ENCODE measurements at regions not wholly inside any gene's neighbourhood (a gene's known extent, or its start where the extent isn't known, plus 50 kb on each side); places are given as distances from the start of the nearest gene placed in this dataset.

DNA sequence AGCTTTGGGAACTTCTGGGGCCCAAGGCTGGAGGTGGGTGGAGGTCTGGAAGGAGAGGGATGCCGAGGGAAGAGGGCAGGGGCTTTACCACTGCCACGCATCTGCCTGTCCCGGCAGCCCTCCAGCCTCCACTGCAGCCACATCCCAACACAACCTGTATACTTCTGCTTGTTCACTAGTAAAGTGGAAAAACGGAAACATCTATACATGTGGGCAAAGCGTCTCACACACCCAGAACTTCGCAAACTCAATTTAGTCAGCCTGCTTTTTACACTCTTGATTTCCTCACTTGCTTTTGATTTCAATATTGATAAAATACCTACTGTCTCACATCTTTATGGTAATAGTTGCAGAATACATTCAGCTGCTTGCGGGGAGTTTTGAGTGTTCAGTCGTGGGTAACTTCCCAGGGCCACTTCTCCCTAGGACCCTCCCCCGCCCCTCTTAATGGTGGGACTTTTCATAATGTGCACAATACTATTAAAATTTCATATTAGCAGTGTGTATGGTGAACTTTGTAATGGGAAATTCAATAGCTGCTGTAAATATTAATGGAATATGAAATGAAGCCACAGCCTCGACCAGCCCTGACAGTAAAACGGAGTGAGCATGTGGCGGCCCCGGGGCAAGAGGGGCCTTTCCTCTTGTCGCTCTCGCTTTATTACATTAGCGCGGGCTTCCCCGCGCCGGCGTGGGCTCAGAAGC, 85.2 kb downstream of the NR2F2 start:
- DNase-seq (ENCODE audit: low read depth in 2 of 2): no peak

DNA sequence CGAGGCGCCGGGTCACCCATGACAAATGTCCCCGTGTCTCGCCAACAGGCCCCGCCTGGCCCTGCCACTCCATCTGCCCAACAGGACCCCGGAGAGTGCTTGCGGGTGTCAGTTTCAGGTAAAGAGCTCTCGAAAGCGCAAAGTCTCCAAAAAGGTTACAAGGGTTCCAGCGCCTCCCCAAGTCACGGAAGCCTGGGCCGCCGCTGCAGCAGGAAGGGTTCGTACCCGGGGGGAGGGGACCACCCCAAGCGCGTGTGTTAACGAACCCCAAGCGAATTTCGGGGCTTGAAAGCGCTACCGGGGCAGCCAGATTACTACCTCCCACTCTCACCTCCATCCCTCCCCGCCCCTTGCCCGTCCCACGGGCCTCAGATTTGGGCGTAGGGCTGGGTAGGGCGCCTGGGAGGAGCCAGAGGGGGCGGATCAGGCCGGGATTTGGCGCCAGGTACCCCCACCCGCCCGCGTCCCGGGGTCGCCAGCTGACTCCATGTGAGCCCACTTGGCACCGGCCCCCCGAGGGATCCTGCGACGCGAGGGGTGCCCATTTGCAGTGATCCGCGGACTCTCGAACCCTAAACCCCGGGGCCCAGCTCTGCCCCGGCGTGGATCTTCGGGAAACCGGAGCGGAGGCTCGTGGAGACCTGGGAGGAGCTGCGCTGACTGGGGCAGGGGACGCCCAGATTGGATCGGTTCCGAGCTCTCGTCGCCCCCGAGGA, 85.9 kb downstream of the NR2F2 start:
- DNase-seq (ENCODE audit: low read depth in 2 of 2): no peak

DNA sequence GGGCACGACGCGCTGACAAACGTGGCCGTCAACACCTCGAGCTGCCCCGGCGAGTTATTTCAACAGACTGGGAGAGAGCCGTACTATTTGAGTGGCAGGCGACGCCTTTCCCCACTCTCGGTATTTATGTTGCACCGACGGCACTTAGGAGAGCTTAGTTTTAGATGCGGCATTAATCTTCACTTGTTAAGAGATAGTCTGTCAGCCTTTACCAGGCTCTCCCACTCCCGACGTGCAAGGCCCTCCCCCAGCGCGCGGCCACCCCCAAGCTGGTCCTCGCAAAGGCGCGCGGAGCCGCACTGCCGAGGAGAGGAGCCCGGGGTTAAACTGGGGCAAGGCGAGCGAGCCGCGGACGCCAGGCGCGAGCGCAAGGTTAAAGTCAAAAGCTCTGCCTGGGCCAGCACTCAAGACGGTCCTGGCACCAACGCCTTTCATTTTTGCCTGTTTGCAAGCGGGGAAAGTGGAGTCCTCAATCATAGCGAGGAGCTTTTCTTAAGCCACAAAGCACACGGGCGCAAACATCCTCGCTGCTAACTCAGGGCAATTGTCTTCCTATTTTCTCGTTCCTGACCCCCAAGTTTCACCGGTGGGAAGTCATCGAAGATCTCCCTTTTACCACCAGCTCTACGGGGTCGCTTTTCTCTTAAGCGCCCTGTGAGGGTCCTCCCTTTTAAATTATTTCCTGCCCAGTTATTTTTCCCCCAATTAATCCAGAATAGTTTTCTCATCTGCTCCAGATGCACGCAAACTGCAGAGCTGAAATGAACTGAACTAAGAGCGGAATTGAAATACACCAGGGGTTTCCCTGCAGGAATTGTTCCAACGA, 86.6 kb downstream of the NR2F2 start:
- DNase-seq (ENCODE audit: low read depth in 2 of 2): no peak

DNA sequence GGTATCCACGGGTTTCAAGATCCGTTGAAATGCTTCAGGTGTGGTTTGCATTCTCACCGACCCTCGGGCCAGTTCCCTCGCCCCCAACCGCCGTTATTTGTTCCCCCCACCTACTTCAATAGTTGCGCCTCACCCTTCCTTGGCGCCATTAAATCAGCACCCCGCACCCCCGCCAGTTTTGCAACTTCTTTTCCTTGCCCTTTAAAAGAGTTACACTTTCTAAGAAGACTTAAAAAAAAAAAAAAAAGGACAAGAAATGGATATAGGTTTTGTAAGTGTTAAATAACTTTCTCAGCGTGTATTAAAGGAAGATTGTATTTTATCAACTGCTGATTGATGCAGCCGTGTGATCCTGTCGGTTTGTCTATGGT, 87.2 kb downstream of the NR2F2 start:
- no peak for DNase-seq (ENCODE audit: low read depth in 2 of 2)

DNA sequence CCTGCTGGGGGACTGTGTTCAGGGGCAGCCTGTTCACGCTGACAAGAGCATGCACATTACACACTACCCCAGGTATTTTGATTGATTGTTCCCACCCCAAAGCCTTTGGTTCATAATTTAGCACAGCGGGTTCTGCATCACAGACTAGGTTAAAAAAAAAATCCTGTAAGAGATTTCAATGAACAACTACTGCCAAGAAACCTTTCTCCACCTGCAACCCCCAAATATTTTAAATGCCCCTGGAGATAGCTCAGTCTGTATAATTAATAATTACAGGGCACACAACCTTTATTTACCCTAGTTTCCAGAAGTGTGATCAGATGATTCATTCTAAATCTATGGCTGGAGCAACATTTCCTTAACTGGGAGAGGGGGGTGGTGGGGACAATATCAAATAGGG, 87.6 kb downstream of the NR2F2 start:
- no peak for DNase-seq (ENCODE audit: low read depth in 2 of 2)

DNA sequence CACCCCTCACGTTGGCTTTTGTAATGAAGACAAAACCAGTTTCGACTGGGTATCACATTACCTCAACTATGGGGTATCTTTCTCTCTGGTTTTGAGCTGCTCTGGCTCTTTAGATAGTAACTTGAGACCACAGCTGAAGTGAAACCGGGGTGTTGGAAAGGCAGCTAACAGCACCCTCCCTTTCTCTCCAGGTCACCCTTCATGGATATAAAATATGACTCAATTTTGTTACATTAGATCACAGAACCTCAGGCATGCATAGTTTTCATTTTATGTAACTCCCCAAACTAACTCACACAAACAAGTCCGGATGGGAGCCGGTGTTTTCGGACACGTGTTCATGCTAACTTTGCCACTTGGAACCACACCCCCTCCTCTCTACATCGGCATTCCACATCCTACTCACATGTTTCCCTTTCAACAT, 90.7 kb downstream of the NR2F2 start:
- no peak for DNase-seq (ENCODE audit: low read depth in 2 of 2)

DNA sequence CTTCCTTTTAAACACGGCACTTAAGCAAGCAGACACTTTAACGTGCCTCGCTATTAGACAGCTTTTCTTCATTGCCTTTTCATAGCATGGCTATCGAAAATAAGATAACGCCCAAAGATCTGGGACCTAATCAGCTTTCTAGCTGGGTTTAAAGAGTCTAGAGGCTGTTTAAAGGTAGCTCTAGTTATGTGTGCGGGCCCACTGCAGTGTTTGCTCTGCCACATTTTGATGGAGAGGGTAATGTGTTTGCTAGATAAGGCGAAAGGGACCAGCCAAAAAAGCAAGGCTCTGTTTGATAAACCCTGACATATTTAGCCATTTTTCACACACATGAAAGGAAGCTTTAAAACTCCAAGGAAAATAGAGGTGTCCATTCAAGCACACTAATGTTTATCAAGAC, 91.6 kb downstream of the NR2F2 start:
- no peak for DNase-seq (ENCODE audit: low read depth in 2 of 2)

DNA sequence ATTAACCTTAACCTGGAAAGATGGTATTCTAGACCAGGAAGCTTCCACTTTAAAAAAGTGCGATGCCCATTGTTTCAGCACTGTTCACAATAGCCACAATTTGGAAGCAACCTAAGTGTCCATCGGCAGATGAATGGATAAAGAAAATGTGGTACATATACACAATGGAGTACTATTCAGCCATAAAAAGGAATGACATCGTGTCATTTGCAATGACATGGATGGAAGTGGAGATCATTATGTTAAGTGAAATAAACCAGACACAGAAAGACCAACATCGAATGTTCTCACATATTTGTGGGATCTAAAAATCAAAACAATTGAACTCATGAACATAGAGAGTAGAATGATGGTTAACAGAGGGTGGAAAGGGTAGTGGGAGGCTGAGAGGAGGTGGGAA, 94.2 kb downstream of the NR2F2 start:
- DNase-seq (ENCODE audit: low read depth in 2 of 2): no peak

DNA sequence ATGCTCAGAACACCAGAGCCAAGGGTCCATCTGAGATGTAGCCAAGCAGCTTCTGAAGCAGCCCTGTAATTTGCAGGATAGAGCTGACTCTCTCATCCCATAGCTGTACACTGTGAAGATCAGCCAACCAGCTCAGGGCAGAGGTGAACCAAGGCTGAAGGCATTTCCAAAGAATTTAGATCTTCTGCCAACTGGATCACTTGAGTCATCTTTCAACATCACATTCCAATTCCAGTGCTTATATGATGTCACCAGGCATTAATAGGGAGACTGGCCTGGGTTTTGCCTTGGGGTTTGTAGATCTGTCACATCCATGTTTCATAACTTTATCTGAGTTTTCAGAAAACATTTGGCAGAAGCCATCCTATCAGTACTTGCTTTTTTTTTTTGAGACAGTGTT, 98.2 kb downstream of the NR2F2 start:
- DNase-seq (ENCODE audit: low read depth in 2 of 2): no peak

DNA sequence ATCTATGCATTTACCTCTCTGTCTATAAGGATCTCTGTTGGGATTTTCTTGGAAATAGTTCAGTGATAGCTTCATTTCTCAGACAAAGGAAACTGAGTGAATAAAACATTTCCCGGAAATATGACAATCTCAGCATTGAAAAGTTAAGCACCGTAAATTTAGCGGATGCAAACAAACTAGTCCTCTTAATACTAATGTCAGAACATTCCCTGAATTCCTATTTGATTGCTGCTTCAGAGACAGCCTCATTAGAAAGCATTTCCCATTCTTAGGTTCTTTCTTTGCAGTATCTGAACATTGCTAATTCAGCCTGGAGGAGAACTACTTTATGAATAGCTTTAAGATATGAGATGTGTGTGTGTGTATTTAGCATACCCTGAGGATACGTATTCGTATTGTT, 101.3 kb downstream of the NR2F2 start:
- no peak for DNase-seq (ENCODE audit: low read depth in 2 of 2)

DNA sequence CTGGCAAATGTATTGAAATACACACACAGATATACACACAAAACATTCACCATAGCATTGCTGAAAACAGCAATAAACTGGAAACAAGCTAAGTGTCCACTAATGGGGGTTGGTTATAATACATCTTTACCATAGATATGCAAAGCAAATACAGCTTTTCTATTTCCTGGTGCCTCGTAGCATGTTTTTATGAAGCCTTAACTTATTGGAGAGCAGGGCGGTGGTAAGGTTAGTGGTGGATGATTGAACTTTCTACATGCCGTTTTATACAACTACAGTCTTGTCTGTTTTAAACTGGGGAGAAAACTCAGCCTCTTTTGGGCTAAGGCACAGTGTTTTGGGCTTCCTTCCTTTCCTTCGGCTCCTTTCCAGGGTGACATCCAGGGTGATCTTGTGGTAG, 104.5 kb downstream of the NR2F2 start:
- DNase-seq (ENCODE audit: low read depth in 2 of 2): no peak

DNA sequence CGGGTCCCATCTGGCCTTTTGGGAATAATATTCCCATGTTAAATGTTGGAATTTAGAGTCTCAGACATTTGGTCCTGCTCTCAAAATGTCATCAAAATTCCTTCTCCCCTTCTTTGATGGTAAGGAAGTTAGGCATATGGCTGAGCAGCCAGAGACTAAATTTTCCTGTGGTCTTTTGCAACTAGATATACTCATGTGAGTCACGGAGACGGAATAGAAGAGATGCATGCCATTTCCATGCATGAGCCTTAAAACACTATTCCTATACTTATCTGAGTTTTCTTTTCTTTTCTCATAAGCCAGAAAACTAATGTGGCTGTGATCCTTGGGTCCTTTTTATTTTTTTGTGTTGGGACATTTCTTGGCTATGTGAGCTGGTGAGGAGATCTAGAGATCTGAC, 105.3 kb downstream of the NR2F2 start:
- DNase-seq (ENCODE audit: low read depth in 2 of 2): no peak

DNA sequence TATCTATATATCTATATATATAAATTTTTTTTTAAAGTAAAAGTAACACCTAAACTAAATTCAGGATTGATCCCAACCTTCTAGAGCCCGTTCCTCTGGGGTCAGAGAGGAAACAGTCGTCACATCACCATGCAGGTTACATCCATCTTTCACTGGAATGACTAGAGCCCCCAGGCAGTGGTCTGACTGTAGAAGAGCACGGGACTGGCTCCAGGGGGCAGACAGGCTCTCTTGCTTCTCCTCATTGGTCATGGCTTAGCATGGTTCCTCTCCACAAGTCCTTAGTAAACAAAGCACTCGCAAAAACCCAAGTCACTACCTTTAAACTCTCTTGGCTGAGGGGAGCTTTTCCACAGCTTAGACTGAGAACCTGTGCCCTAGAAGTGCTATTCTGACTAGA, 110.5 kb downstream of the NR2F2 start:
- no peak for DNase-seq (ENCODE audit: low read depth in 2 of 2)

DNA sequence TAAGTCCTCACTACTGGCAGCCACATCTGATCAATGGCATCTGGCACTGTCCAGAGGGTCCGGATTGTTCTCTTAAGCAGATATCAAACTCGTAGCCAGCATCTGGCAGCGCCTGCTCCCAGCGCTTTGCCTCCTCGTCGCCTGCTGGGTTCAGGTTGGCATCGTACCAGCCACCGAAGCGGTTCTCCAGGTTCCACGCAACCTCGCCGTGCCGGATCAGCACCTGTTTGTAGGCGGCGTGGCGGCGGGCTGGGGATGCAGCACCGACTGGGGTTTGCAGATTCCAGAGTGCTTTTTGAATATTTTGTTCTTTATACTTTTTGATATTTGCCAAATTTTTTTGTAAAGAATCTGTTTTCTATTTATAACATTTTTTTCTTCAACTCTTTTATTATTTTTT, 111.6 kb downstream of the NR2F2 start:
- no peak for DNase-seq (ENCODE audit: low read depth in 2 of 2)

DNA sequence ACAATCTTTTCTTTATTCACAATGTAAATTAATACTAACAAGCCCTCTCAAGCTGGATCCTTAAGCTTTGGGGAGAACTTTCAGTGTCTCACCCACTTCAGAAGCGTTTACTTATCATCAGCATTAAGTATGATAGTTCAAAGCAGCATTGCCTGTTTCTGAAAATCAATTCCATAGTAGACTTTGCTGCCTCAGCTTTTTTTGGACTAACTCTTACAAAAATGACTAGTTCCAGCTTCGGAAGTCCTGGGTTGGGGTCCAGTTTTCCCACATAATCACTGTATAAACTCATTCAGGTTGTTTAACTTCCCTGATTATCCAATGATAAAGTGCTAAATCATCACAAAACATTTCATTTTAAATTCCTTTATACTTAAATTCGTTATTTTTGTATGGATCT, 114.4 kb downstream of the NR2F2 start:
- no peak for DNase-seq (ENCODE audit: low read depth in 2 of 2)

DNA sequence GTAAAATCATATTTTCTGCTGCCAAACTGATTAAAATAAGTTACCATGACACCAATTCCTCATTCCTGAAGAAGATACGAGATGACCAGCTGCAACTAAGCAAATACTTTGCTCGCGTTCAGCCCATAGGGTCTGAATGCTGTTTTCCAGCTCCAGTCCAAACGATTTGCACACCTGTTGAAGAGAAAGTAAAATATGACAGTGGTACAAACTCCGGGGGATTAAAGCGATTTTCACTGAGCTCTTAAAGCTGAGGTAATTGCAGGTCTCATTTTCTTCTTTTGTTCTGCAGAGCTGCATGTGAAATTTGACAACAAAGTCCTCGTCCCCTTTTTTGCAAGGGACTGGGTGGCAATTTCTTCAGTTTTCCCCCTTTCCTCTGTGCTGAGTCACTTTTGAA, 118.4 kb downstream of the NR2F2 start:
- no peak for DNase-seq (ENCODE audit: low read depth in 2 of 2)

DNA sequence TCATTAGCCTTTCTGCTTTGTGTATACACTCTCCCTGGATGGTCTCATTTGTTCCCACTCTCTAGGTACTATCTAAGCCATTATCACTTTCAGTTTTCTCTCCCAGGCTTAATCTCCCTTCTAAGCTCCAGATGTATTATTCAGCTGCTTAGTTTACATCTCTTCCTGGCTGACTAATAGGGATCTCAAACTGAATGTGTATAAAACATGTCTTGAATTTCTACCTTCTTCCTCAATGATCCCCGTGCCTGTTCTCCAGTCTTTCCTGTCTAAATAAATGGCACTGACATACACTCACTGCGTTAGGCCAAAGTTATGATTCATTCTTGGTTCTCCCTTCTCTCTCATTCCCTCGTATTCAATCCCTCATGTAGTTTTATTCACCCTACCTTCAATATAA, 127.3 kb downstream of the NR2F2 start:
- DNase-seq (ENCODE audit: low read depth in 2 of 2): no peak

DNA sequence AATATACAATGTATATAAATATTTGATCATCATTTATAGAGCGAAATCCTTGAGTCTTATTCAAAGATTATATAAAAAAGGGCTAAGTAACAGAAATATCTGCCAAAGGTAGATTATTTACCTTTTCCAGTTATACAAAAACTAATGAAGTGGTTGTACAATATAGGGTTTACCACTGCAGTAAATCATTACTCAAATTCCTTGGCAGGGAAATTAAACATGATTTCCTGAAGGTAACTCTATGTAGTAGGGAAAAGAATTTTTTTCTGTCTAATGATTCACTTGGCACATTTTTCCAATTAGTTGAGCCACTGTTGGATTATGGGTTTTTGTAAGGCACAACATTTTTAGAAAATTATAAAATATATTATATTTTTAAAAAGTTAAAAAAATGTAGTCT, 129.6 kb downstream of the NR2F2 start:
- DNase-seq (ENCODE audit: low read depth in 2 of 2): no peak

DNA sequence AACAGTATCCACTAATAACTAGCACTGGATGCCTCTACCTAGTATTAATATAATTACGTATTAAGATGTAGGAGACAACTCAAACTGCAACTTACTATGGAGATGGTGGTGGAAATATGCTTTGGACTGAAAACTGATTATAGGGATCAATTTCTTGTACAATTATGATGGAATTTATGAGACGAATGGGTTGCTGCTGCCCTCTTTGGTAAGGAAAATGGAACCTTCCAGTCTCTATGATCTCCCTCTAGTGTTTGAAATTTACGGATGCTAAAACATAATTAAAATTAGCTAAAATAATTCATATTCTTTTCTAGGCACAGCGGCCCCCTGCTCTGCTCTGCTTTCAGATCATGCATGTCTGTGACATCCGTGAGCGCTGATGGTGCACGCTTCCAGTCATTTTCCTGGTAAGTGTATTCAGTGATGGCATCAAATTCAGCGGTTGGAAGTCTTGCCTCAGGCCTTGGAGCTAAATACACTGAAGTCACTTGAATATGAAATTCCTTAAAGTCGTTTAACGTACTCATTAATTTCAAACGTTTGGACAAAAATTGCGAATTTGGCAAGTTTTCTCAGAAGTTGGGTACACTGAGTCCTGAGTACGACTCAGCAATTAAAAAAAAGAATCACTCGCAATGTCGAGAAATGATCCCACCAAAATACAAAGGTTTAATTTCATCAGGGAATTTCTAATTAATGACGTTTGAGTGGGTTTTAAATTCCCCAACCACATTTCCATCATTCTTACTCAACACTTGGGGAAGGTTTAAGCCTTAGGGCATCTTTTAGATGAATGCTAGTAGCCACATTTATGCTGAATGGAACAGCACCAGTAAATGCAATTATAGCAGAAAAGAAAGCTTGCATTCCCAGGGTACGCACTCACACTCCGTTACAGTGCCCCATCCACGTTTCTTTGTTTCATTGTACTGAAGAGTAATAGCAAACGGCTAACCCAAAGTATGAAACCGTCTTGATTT, 132.6 kb downstream of the NR2F2 start:
- DNase-seq (ENCODE audit: low read depth in 2 of 2): no peak

DNA sequence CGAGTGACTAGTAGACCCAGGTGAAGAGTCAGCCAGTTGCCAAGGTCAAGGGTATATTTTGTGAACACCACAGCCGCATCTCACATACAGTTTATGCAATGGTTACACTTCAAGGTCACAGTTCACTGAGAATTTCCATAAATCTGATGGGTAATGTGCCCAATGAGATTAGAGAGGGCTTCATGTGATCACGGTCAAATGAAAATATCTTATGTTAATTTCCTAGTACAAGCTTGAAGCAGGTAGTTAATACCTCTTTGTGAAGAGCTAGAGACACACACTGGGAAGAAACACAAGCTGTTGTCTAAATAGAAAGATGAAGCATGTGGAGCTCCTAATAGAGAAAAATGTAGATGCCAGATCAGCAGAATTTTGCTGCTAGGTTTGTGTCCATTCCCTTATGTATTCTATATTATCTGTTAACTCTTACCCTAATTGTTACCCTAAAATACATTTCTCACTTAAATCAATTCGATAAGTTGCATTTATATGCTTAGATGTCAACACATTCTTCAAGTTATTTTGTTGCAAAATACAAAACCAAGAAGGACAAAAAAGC, 136.0 kb downstream of the NR2F2 start:
- DNase-seq (ENCODE audit: low read depth in 2 of 2): no peak

DNA sequence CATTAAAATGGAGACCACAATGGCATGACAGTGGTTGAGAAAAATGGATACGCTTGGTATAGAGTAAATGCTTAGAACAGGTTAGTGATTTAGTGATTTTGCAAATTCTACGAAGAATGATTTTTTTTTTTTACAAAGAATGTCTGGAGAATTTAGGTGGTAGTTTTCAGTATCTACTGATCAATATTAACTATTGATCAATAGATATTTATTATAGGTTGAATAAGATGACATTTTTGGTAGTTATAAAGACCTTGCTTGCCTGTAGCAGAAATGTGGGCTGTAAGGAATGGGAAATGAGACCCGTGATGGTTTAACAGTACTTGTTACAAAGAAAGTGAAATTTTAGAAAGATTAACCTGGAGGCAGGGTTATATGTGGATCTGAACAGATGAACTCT, 137.5 kb downstream of the NR2F2 start:
- no peak for DNase-seq (ENCODE audit: low read depth in 2 of 2)
